Fibroblast of mammary gland (primary cell): ENCODE measurements at regions not wholly inside any gene's neighbourhood (a gene's known extent, or its start where the extent isn't known, plus 50 kb on each side); places are given as distances from the start of the nearest gene placed in this dataset.
A peak's percentile ranks its signal among the peaks of the same experiment; 100 is the strongest.
"Not testable (repeated sequence)": the region's sequence is repeated elsewhere in the genome, so short reads cannot be mapped to it uniquely, and the experiment has no call there.

Experiments
- DNase-seq: peaks from one replicate; pipeline ENCODE4 v3.0.0-alpha.2; 2010; ENCODE audit warnings: low read depth
- H3K4me3 ChIP-seq: 2 replicates; pipeline ENCODE4 v1.5.1; 2011; ENCODE audit warnings: low read depth, mild to moderate bottlenecking, low read length, moderate library complexity; ENCODE audit not compliant: control insufficient read depth
- TF ChIP-seq, protein P1 (sequence below): conservative IDR thresholded peaks from 2 replicates; pipeline ENCODE4 v1.5.1; 2011; ENCODE audit warnings: low read depth, low read length, inconsistent platforms; ENCODE audit not compliant: control insufficient read depth, insufficient read depth

DNA sequence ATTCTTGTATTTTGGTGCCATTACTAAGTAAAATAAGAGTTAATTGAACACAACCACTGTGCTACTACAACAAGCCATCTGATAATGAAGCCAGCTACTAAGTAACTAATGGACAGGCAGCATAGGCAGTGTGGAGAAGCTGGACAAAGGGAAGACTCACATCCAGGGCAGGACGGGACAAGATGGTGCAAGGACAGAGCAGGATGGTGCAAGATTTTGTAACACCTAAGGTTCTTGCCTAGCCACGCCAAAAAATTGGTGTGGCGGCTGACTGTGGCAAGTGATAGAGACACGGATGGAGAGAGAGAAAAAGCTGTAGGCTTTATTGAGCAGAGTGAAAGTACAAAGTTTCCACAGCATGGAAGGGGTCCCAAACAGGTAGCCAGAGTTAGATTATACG lies 114.0 kb upstream of the VANGL1 start:
- no peak for DNase-seq

DNA sequence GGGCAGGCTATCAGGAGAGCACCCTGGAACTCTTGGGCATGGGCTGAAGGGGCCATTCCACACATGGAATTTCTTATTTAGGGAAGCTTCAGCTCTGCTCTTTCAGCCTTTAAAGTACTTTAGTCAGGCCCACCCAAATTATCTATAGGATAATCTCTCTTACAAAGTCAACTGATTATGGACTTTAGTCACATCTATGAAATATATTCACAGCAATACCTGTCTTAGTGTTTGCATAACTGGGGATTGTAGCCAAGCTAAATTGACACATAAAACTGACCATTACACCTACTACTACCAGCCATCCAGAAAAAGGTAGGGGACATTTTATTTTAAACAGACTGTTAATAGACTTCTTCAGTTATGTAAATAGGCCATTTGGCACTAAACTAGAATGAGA lies 114.9 kb upstream of the VANGL1 start:
- H3K4me3 ChIP-seq: no peak overlapping the region
- no peak for DNase-seq
- TF ChIP-seq, protein P1, sequence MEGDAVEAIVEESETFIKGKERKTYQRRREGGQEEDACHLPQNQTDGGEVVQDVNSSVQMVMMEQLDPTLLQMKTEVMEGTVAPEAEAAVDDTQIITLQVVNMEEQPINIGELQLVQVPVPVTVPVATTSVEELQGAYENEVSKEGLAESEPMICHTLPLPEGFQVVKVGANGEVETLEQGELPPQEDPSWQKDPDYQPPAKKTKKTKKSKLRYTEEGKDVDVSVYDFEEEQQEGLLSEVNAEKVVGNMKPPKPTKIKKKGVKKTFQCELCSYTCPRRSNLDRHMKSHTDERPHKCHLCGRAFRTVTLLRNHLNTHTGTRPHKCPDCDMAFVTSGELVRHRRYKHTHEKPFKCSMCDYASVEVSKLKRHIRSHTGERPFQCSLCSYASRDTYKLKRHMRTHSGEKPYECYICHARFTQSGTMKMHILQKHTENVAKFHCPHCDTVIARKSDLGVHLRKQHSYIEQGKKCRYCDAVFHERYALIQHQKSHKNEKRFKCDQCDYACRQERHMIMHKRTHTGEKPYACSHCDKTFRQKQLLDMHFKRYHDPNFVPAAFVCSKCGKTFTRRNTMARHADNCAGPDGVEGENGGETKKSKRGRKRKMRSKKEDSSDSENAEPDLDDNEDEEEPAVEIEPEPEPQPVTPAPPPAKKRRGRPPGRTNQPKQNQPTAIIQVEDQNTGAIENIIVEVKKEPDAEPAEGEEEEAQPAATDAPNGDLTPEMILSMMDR: no peak

More for the DNA sequence above, 114.0 kb upstream of the VANGL1 start:
- TF ChIP-seq, protein P1: no peak
- H3K4me3 ChIP-seq: no peak overlapping the region

DNA sequence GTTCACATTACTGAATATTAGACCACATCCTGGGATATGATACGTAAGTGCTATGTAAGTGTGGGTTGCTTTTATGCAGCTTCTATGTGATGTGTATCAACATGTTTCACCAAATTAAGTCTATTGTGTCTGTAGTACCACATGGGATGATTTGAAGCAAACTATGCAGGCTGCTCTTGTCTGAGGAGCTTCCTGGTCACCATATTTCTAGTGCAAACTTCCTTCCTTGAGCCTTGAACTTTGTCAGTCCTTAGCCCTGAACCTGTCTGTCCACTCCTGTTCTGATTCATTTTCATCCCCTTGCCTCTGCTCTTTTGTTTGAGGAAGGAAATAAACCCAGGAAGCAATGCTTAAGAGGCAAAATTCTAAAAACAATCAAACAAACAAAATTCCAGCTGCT lies 117.5 kb upstream of the VANGL1 start:
- TF ChIP-seq, protein P1: no peak
- H3K4me3 ChIP-seq: no peak overlapping the region
- no peak for DNase-seq

DNA sequence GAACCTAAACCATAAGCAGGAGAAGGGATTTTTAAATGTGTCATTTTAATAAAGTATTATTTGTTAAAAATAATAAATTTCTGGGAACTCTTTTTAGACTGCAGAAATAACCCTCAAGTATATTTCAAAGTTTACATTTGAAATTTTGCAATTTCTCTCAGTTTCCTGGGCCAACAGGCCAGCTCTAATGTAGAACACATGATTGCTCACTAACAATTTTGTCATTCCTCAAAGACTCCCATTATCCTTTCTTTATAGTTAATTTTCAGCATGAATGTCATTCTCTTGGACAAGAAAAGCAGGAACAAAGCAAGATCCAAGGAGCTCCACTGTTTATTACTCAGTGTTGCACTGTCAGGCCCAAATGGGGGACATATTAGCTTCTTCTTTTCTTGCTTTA lies 119.4 kb upstream of the VANGL1 start:
- TF ChIP-seq, protein P1: no peak
- no peak overlapping the region for H3K4me3 ChIP-seq
- no peak for DNase-seq

DNA sequence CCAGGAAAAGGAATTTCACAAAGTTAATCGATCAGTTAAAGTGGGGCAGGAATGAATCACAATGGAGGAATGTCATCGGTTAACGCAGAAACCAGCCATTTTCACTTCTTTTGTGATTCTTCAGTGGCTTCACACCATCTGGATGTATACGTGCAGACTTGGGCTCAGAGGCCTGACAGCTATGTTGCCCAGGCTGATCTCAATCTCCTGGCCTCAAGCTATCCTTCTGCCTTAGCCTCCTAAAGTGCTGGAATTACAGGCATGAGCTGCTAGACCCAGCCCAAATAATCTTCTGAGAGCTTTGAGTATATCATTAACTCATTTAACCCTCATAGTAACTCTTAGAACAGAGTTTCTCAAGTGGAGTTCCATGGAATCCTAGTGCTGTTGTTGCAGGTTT lies 126.5 kb upstream of the VANGL1 start:
- no peak for DNase-seq
- TF ChIP-seq, protein P1: no peak
- no peak overlapping the region for H3K4me3 ChIP-seq

DNA sequence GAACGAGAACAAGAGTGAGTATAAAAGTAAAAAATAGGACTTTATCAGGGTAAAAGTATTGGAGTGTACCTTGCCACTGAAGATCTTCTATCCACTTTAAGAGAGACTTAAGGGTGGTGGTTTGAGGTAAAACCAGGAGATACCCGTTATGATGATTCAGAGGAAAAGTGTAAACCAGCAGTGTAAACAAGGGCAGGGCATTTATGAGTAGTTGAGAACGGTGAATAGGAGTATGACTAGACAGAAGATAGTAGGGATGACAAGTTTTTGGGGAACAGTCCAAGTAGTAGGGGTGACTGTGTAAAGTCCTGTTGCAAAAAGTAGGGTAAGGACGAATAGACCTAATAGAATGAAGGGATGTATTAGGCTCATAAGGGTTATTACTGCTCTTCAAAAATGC lies 131.5 kb upstream of the VANGL1 start:
- H3K4me3 ChIP-seq: not testable (repeated sequence)
- peak; percentile 59 for DNase-seq

DNA sequence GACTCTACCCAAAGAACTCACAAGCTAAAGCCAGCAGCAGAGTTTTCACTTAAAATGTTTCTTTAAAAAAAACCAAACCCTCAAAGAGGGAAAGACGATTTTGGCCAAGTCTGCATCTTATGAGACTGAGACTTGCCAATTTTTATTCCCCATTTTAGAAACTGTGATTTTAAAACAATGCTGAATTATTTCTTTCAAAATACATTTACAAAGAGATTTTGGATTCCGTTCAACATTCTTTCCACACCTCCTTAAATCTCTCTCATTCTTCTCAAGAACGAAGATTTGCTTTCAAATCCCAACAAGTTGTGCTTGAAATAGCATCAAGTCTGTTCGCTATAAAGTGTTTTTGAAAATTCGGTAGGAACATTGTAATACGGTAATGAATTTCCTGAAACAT lies 133.9 kb upstream of the VANGL1 start:
- no peak overlapping the region for H3K4me3 ChIP-seq
- TF ChIP-seq, protein P1: no peak
- no peak for DNase-seq
